ENCODE measurements at regions not wholly inside any gene's neighbourhood (a gene's known extent, or its start where the extent isn't known, plus 50 kb on each side); places are given as distances from the start of the nearest gene placed in this dataset.

- no peak for TF ChIP-seq CTCF (conservative IDR thresholded peaks at IDR 0.05; ENCODE audit: low read depth in 2 of 2)
- TF ChIP-seq POLR2AphosphoS5 (IDR thresholded peaks at IDR 0.05; ENCODE audit: low read depth) = no peak
These were observed 79.1 kb upstream of the GRIK3 start for GRCh38 chr1:37113285-37113997.
